NCI-H1694 treated with DMSO at 0.1 percent for 48 hours (cell line): ENCODE measurements at regions not wholly inside any gene's neighbourhood (a gene's known extent, or its start where the extent isn't known, plus 50 kb on each side); places are given as distances from the start of the nearest gene placed in this dataset.

ENCODE experiments used
- DNase-seq: peaks from one replicate; lab custom pipeline; 2025; lab: John Stamatoyannopoulos, UW

GRCh38 chr6:153873541-153873940 is 165.5 kb upstream of the OPRM1 start:
- DNase-seq: no peak

GRCh38 chr6:153872946-153873345 is 166.1 kb upstream of the OPRM1 start:
- no peak for DNase-seq

DNA sequence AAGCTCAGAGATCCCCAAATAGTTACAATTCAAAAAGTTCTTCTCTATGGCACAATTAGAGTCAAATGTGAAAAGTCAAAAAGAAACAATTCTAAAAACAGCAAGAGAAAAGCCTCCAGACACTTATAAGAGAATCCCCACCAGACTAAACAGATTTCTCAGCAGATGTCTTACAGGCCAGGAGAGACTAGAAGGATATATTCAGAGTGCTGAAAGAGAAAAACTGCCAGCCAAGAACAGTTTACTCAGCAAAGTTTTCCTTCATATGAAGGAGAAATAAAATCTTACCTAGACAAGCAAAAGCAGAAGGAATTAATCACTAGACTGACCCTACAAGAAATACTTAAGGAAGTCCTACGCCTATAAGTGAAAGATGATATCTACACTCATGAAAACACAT is 176.1 kb upstream of the OPRM1 start:
- DNase-seq: no peak

DNA sequence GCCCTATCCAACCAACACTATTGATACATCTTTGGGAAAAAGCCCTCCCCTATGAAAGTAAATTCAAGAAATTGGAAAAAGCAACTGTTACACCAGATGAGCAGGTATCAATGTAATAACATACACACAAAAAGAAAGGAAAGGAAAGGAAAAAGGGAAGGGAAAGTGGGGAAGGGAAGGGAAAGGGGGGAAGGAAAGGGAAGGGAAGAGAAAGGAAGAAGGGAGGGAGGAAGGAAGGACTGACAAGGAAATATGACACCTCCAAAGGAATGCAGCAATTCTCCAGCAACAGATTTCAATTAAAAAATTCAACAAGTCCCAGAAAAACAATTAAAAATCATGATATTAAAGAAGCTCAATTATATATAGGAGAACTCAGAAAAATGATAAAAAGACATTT is 176.9 kb upstream of the OPRM1 start:
- no peak for DNase-seq

DNA sequence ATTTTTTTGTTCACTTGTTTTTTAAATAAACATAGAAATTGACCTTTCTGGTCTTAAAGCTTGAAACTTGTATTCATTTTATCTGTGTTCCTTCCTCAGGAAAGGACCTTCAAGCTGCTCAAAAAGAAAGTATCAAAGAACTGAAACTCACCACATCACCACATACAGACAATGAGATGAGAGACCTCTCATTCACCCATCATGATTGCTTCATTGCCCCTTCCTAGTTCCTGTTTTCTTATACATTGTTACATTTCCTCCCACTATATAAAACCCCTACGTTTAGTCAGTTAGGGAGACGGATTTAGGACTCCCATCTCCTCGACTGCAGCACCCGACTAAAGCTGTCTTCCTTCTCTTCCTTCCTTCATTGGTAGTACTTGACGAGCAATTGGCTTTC is 180.5 kb upstream of the OPRM1 start:
- no peak for DNase-seq

DNA sequence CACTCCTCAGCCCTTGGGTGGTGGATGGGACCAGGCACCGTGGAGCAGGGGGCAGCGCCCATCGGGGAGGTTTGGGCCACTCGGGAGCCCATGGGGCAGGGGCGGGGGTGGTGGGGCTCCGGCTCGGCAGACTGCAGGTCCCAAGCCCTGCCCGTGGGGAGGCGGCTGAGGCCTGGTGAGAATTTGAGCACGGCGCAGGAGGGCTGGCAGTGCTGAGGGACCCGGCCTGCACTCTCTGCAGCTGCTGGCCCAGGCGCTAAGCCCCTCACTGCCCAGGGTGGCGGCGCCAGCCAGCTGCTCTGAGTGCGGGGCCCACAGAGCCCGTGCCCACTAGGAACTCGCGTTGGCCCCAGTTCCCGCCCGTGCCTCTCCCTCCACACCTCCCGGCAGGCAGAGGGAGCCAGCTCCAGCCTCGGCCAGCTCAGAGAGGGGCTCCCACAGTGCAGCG is 182.1 kb upstream of the OPRM1 start:
- DNase-seq: no peak

GRCh38 chr6:153852481-153852880 is 186.6 kb upstream of the OPRM1 start:
- no peak for DNase-seq

DNA sequence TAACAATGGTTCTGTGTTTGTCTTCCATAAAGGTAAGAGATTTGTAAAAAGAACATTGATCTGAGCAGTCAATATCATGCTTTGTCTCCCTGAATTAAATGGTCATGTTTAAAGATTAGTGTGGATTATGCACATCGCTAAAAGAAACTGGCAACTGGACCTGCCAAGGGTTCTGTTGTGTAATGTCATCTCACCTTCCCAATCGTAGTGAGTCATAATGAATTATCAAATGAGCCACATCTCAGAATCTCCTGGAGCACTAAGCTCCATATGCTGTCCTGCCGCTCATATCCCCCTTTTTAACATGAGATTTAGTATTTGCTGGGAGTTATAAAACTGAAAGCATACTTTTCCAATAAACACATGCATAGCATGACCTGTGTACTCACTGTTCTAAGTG is 187.0 kb upstream of the OPRM1 start:
- DNase-seq: no peak

DNA sequence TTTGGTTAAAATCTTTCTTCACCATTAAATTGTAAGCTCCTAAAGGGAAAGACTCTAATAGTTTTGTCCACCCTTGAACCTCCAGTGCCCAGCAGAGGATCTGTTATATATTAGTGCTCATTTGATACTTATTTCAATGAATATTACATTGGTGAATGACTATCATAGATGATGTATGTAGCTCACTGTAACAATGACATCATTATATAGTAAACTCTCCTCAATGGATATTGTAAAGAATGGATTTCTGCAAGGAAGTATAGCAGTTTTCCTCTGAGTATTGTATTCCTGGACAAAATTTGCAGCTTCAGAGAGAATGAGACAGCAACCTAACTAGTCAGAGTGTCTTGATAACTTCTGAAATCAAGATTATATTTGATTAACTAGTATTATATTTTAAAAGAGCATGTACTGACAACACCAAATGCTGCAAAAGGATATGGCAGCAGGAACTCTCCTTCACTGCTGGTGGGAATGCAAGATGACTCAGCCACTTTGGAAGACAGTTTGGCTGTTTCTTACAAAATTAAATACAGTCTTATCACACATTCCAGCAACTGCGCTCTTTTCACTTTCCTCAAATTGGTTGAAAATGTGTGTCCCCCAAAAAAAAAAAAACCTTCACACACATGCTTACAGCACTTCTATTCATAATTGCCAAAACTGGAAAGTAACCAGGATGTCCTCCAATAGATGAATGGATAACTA is 189.8 kb upstream of the OPRM1 start:
- no peak for DNase-seq

- DNase-seq: no peak
These were observed 195.6 kb upstream of the OPRM1 start for GRCh38 chr6:153843420-153843819.

DNA sequence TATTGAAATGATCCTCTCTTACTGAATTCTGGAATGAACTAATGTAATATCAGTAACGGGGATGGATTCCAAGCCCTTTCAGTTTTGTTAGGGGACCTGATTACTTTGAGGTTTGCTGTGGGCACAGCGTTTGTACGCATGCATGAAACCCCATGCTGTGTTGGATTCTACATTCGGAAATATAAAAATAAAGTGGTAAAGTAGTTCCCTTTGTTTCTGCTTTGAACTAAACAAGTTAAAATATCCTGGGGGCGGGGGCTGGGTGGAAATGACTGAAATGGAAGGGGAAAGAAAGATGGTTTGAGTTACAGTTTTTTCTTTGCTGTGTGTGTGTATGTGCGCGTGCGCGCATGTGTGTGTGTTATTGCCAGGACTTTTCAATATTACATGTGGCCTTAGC is 196.5 kb upstream of the OPRM1 start:
- DNase-seq: no peak

DNA sequence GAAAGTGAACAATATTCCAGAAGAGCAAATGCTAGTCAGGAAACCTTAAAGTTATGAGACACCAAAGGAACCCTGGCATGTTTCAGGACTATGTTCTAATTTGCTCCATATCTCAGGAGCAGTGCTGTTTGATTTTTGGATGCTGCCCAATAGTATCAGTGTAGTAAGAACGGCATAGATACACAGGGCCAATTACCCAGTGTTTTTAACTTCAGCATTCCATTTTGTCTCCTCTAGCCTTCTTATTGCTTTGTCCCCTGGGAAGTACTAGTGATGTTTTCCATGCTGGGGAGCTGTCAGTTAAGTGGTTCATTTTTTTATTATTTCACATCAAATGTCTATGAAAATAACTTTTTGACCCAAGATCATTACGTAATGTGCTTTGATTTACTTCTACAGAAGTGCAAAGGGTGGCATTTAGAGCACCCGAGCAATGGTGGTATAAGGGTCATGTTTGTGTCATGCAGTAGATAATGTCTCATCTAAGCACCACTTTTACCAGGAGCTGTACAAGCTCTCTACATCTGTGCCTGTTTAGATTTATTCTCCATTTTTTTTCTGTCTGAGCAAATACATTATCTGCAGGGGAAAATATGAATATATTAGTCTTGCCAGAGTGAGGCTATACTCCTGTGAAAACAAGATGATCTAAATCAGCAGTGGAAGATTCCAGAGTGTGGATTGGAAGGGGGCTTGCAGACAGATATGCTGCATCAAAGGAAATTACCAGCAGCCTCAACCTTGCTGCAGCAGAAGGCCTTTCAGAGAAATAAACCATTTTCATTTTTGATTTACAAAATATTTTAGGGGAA is 198.8 kb upstream of the OPRM1 start:
- DNase-seq: no peak

- DNase-seq: no peak
These were observed 206.5 kb upstream of the OPRM1 start for GRCh38 chr6:153832543-153832942.

DNA sequence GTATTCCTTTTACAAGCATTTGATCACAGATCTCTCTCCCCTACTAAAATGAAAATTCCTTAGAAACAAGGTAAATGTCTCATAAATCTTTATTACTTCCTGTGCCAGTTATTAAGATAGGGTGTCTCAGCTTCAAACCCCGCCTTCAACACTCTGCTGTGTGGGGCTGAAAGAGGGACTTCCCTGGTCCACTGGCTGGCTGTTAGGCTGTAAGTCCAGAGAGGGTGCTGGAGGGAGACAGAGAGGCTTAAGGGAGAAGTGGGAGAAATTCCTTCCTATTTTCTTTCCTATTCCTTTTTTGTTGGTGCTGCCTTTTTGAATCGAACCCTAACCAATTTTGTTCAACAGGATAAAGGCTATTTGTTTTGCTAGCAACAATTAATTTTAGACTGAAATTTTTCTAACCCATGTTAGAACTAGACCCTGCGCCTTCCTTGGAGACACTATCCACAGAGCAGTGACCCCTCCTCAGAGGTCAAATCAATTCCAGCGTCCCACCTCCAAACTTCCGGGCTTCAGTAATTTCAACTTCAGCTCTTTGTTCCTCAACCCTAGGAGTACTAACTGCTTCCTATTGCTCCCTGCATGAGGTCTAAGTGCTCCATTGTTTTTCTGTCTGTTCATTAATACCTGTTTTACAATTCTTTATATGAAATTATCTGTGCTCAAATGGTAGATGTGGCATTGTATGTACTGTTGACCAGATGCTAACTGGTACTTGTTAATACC is 207.5 kb upstream of the OPRM1 start:
- DNase-seq: no peak

DNA sequence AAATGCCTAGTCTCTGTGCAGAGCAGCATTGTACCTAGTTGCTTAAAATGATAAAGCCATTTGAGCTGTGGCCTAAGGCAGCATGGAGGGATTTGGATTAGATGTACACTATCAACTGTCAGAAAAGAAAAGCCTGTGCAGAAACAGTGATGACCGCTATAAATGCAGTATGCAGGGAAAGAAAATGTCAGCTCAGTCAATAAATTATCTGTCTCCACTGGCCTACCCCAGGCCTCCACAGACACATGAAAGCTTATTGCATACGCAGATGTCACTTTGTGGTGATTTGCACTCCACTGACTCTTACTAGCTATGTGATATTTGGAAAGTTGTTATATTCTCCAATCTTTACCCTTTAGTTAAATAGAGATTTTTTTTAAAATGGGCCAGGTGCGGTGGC is 221.9 kb upstream of the OPRM1 start:
- no peak for DNase-seq

DNA sequence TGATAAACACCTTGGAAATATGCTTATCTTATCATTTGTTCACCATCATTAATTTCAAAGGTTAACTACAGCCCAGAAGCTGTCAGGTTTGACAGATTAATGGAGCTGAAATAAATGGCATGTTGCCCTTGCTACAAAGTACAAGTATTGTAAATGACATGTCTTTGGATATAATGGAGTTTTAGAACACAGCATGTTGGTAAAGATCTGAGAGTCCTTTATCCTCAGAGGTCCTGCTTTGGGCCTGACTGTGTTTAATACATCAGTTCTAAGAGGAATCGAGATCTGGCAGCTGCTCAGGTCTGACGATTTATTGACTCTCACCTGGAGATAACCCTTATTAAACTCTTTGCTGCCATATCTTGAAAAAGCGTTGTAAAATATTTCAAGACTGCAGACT is 222.7 kb upstream of the OPRM1 start:
- DNase-seq: no peak

DNA sequence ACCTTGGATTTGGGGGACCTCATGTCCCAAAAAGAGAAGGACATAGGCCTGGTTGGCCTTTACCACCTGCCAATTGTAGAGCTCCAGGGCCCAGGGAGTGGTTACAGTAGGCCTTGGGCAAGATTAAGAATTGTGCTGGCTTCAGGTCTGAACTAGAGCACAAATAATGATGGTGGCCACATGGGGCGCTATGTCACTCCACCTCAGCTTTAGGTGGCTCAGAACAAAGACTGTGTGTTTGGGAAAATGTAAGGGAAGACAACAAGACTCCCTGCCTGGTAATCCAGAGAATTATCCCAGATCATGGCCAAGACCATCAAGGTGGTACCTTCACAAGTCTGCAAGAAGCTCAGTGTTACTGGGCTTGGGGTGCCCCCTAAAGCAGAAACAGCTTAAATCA is 224.9 kb upstream of the OPRM1 start:
- no peak for DNase-seq

- DNase-seq: no peak
These were observed 234.2 kb upstream of the OPRM1 start for GRCh38 chr6:153804755-153805330.

DNA sequence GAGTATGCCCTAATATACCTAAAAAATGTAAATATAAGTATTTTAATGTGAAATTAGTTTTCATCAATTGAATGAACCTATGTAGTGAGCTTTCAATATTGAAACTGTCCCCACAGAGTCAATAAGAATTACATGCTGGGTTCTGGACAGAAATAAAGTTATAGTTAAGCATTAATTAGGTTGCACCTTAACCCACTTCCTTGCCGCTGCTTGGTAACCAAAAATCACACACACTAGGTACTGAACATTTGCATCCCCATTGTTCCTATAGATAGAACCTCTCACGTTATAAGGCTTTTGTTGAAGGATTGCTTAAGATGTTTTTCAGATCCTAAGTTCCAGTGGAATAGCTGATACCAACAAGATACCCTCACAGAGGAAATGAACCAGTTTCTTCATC is 237.1 kb upstream of the OPRM1 start:
- DNase-seq: no peak

DNA sequence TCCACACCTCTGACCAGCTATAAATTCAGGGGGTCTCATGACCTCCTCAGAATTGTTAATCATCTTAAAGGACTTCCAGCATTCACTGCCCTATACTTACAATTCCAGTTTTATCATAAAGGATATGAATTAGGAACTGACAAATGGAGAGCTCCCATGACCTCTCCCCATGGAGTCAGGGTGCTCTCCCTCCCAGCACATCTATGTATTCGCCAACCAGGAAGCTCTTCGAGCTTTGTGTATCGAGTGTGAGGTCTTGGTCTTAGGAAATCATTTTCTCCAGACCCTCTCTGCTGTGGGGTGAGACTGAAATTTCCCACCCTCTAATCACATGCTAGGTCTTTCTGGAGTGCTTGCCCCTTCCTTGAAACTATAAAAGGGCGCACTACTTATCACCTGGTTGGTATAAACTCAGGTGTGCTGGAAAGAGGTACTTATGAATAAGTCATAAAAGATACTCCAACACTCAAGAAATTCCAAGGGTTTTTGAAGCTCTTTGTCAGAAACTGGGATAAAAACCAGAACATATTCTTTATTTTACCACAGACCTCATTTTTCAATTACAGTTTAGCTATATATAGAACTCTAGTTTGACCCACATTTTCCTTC is 238.4 kb upstream of the OPRM1 start:
- DNase-seq: no peak

GRCh38 chr6:153790876-153791473 is 248.1 kb upstream of the OPRM1 start:
- no peak for DNase-seq

GRCh38 chr6:153790048-153790447 is 249.0 kb upstream of the OPRM1 start:
- DNase-seq: no peak
